ENCODE measurements at regions not wholly inside any gene's neighbourhood (a gene's known extent, or its start where the extent isn't known, plus 50 kb on each side); places are given as distances from the start of the nearest gene placed in this dataset.
A peak's percentile ranks its signal among the peaks of the same experiment; 100 is the strongest.

GRCh38 chr13:76025392-76025791 lies 389.3 kb downstream of the LMO7 start:
- no peak overlapping the region for H3K4me3 ChIP-seq (ENCODE audit: low read length)
- no peaks in the 10 kb centered on the region for H3K9me3 ChIP-seq (ENCODE audit: insufficient read depth, low read depth, low read length)
- H3K9ac ChIP-seq (ENCODE audit: low read depth, low read length) = no peak overlapping the region
- H3K27ac ChIP-seq (ENCODE audit: low read depth, low read length) = no peak overlapping the region
- no peaks in the 10 kb centered on the region for H3K36me3 ChIP-seq (ENCODE audit: insufficient read depth, low read length)
- H3K4me1 ChIP-seq (ENCODE audit: insufficient read depth, low read length) = peaks cover 10% of the 10 kb centered on the region; the same call in 1 of the 2 replicates
- no peaks in the 10 kb centered on the region for H3K27me3 ChIP-seq (ENCODE audit: insufficient read depth, low read length)
- 96% methylated on average over 6 of the region's 6 CpGs for WGBS

DNA sequence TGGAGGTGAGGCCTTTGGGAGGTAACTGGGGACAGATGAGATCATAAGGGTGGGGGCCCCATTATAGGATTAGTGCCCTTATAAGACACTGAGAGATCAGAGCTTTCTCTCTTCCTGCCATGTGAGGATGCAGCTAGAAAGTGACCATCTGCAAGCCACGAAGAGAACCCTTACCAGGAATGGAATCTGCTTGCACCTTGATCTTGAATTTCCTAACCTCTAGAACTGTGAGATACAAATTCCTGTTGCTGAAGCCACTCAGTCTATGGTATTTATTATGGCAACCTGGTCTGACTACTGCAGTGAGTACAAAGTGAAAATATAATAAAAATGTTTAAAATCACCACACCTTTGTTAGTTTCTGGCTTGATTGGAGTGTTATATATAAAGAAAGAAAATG lies 388.0 kb downstream of the LMO7 start:
- no peaks in the 10 kb centered on the region for H3K27me3 ChIP-seq (ENCODE audit: insufficient read depth, low read length)
- no peak overlapping the region for H3K4me3 ChIP-seq (ENCODE audit: low read length)
- H3K9me3 ChIP-seq (ENCODE audit: insufficient read depth, low read depth, low read length) = no peaks in the 10 kb centered on the region
- H3K4me1 ChIP-seq (ENCODE audit: insufficient read depth, low read length) = peaks cover 10% of the 10 kb centered on the region; the same call in 1 of the 2 replicates
- WGBS = 90% methylated on average over 1 of the region's 1 CpG
- H3K36me3 ChIP-seq (ENCODE audit: insufficient read depth, low read length) = no peaks in the 10 kb centered on the region
- no peak overlapping the region for H3K27ac ChIP-seq (ENCODE audit: low read depth, low read length)
- no peak overlapping the region for H3K9ac ChIP-seq (ENCODE audit: low read depth, low read length)

- no peaks in the 10 kb centered on the region for H3K27me3 ChIP-seq (ENCODE audit: insufficient read depth, low read length)
- 98% methylated on average over 2 of the region's 2 CpGs for WGBS
- no peaks in the 10 kb centered on the region for H3K36me3 ChIP-seq (ENCODE audit: insufficient read depth, low read length)
- no peak overlapping the region for H3K9ac ChIP-seq (ENCODE audit: low read depth, low read length)
- H3K4me3 ChIP-seq (ENCODE audit: low read length) = no peak overlapping the region
- no peak overlapping the region for H3K27ac ChIP-seq (ENCODE audit: low read depth, low read length)
- H3K9me3 ChIP-seq (ENCODE audit: insufficient read depth, low read depth, low read length) = no peaks in the 10 kb centered on the region
- peaks cover 9% of the 10 kb centered on the region; the same call in 1 of the 2 replicates for H3K4me1 ChIP-seq (ENCODE audit: insufficient read depth, low read length)
Observed at GRCh38 chr13:76023652-76024051, 387.5 kb downstream of the LMO7 start.

DNA sequence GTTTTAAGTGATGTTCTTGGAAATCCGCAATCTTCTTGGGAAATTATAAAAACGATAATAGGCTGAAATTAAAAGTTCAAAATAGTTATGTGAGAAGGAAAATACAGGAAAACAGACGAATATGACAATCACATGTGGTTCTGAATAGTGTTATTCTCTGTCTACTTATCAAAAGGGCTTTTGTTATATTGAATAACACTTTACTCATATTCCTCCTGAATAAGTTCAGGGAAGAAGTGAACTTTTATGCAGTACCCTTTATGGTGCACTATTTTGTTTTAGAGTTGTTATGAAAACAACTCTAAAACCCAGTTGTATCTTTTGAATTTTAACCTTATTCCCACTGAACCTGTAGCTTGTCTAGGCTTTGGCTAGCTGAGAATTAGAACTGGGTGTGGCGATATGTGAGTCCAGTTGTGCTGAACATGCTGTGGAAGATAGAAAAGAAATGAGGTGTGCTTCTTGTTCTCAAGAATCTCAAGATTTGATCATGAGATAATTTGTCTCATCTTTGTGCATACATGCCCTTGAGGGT lies 384.4 kb downstream of the LMO7 start:
- H3K27ac ChIP-seq (ENCODE audit: low read depth, low read length) = no peak overlapping the region
- no peak overlapping the region for H3K9ac ChIP-seq (ENCODE audit: low read depth, low read length)
- no peak overlapping the region for H3K4me3 ChIP-seq (ENCODE audit: low read length)
- H3K9me3 ChIP-seq (ENCODE audit: insufficient read depth, low read depth, low read length) = no peaks in the 10 kb centered on the region
- 91% methylated on average over 4 of the region's 4 CpGs for whole genome bisulfite sequencing
- no peaks in the 10 kb centered on the region for H3K36me3 ChIP-seq (ENCODE audit: insufficient read depth, low read length)
- no peaks in the 10 kb centered on the region for H3K27me3 ChIP-seq (ENCODE audit: insufficient read depth, low read length)
- H3K4me1 ChIP-seq (ENCODE audit: insufficient read depth, low read length) = 0 out of 2 replicates have a peak, but pooled peaks cover 2% of the 10 kb centered on the region

- peak overlapping the region; percentile 49; the same call in 1 of the 2 replicates for H3K9ac ChIP-seq (ENCODE audit: low read depth, low read length)
- H3K36me3 ChIP-seq (ENCODE audit: insufficient read depth, low read length) = no peaks in the 10 kb centered on the region
- H3K27ac ChIP-seq (ENCODE audit: low read depth, low read length) = no peak overlapping the region
- 0 out of 2 replicates have a peak, but pooled peaks cover 2% of the 10 kb centered on the region for H3K4me1 ChIP-seq (ENCODE audit: insufficient read depth, low read length)
- WGBS = 60% methylated on average over 21 of the region's 21 CpGs
- no peaks in the 10 kb centered on the region for H3K27me3 ChIP-seq (ENCODE audit: insufficient read depth, low read length)
- H3K9me3 ChIP-seq (ENCODE audit: insufficient read depth, low read depth, low read length) = no peaks in the 10 kb centered on the region
- peak overlapping the region; percentile 36 for H3K4me3 ChIP-seq (ENCODE audit: low read length)
Observed at GRCh38 chr13:76019421-76020044, 383.4 kb downstream of the LMO7 start.

DNA sequence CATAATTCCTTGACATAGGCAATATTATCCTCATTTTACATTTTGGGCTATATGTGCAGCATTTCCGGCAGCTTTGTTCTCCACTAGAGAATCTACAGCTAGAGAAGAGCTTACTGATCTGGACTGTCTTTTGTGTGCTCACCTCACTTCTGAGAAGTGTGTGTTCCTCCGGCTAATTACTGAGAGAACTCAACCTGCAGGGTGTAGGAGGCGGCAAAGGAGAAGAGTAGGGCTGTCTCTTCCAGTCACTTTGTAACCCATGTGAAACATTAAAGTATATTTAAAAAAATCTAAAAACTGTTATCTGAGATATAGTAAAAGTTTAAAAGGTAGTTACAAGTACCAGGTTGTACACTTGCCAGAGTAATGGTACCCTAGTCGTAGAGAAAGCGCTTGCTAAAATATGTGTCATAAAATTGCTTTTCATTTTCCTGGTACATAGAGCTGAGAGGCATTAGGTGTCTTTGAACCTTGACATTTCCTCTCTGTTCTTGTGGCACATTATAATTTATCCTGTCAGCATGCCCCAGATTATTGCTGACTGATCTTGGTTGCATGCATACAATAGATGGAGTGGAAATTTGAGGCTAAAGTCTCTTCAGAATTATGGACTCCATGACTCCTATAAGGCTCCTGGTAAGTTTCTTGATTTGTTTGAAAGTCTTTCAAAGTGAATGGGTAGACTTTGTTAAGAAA lies 381.9 kb downstream of the LMO7 start:
- Histone ChIP-seq H3K9me3 (ENCODE audit: insufficient read depth, low read depth, low read length) (no peaks in the 10 kb centered on the region), H3K4me1 (ENCODE audit: insufficient read depth, low read length) (0 out of 2 replicates have a peak, but pooled peaks cover 2% of the 10 kb centered on the region), H3K9ac (ENCODE audit: low read depth, low read length) (no peak overlapping the region), H3K4me3 (ENCODE audit: low read length) (no peak overlapping the region), H3K27me3 (ENCODE audit: insufficient read depth, low read length) (no peaks in the 10 kb centered on the region), H3K36me3 (ENCODE audit: insufficient read depth, low read length) (no peaks in the 10 kb centered on the region), H3K27ac (ENCODE audit: low read depth, low read length) (no peak overlapping the region)
- WGBS = 95% methylated on average over 4 of the region's 5 CpGs

GRCh38 chr13:76016799-76017400 lies 380.8 kb downstream of the LMO7 start:
- Histone ChIP-seq H3K4me1 (ENCODE audit: insufficient read depth, low read length) (0 out of 2 replicates have a peak, but pooled peaks cover 2% of the 10 kb centered on the region), H3K9ac (ENCODE audit: low read depth, low read length) (no peak overlapping the region), H3K27me3 (ENCODE audit: insufficient read depth, low read length) (no peaks in the 10 kb centered on the region), H3K27ac (ENCODE audit: low read depth, low read length) (no peak overlapping the region), H3K36me3 (ENCODE audit: insufficient read depth, low read length) (no peaks in the 10 kb centered on the region), H3K9me3 (ENCODE audit: insufficient read depth, low read depth, low read length) (no peaks in the 10 kb centered on the region), H3K4me3 (ENCODE audit: low read length) (no peak overlapping the region)
- WGBS = 95% methylated on average over 3 of the region's 3 CpGs

DNA sequence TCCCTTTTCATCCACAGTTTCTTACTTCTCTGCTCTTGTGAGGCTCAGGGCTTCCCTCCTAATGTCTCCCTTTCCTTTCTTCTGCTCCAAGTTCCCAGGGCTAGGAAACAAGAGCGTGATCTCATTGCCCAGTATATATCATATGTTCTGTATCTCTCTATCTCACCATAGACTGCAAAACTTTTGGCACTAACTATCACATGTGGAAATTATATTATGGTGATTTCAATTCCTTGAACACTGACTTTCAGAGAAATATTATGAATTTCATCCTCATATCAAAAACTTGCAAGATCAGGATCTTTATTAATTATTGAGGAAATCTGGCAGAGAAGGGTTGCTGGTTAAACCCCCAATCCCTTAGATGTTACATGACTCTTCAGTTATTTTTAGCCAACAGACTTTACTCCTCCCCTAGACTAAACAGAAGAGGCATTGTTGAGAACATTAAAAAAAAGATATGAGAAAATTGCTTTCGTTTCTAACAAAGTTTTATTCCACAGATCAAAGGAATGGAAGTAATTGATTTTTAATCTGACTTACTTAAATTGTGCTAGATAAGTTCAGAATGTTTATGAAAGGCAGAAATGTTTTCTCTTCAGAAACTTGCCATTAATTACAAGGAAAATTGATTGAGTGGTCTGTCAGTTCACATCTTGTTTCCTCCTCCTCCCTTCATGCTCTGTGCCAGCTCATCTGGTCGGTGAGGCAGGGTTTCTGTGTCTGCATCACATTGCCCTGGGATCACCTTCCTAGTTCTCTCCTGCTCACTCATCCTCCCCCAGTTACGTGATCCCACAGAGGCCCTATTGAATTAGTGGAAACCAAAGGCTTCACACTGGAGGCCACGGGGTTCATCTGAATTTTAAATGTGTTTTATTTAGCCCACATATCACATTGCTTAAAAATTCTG lies 378.5 kb downstream of the LMO7 start:
- Histone ChIP-seq H3K9ac (ENCODE audit: low read depth, low read length) (no peak overlapping the region), H3K36me3 (ENCODE audit: insufficient read depth, low read length) (no peaks in the 10 kb centered on the region), H3K27ac (ENCODE audit: low read depth, low read length) (no peak overlapping the region), H3K27me3 (ENCODE audit: insufficient read depth, low read length) (no peaks in the 10 kb centered on the region), H3K4me1 (ENCODE audit: insufficient read depth, low read length) (0 out of 2 replicates have a peak, but pooled peaks cover 2% of the 10 kb centered on the region), H3K4me3 (ENCODE audit: low read length) (no peak overlapping the region), H3K9me3 (ENCODE audit: insufficient read depth, low read depth, low read length) (no peaks in the 10 kb centered on the region)
- WGBS = 88% methylated on average over 4 of the region's 5 CpGs

DNA sequence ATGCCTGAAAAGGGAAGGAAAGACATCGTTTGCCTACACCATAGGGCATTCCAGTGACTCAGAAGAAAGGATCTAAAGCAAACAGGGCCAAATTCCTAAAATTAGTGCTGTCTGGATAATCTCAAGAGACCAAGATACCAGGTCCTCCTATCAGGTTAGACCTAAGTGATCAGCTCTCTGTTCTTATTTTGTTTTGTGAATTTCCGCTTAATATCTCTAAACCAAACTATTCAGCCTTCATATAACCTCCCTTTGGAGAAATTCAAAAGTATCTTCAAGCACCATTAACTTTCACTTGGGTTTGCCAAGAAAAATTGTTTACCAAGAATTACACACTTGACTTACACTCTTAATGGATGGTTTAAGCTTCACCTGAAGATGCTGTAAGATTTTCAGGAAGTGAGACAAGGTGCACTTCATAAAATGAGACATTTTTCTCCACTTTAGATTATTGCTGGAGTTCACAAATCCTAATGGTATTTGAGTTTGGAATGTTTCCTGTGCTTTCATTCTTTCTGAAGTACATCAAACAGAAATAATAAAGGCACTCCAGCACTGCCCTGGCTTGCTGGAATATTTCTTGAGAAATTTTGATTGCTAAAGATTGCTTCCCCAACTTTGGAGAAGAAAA lies 376.1 kb downstream of the LMO7 start:
- 83% methylated on average over 2 of the region's 2 CpGs for WGBS
- H3K27ac ChIP-seq (ENCODE audit: low read depth, low read length) = no peak overlapping the region

GRCh38 chr13:76009267-76009890 lies 373.2 kb downstream of the LMO7 start:
- Histone ChIP-seq H3K9ac (ENCODE audit: low read depth, low read length) (no peak overlapping the region), H3K9me3 (ENCODE audit: insufficient read depth, low read depth, low read length) (no peaks in the 10 kb centered on the region), H3K4me3 (ENCODE audit: low read length) (no peak overlapping the region), H3K27ac (ENCODE audit: low read depth, low read length) (no peak overlapping the region), H3K36me3 (ENCODE audit: insufficient read depth, low read length) (no peaks in the 10 kb centered on the region), H3K4me1 (ENCODE audit: insufficient read depth, low read length) (no peaks in the 10 kb centered on the region), H3K27me3 (ENCODE audit: insufficient read depth, low read length) (no peaks in the 10 kb centered on the region)
- 100% methylated on average over 1 of the region's 2 CpGs for WGBS

More for the DNA sequence above, 376.1 kb downstream of the LMO7 start:
- Histone ChIP-seq H3K9me3 (ENCODE audit: insufficient read depth, low read depth, low read length) (no peaks in the 10 kb centered on the region), H3K9ac (ENCODE audit: low read depth, low read length) (no peak overlapping the region), H3K4me1 (ENCODE audit: insufficient read depth, low read length) (no peaks in the 10 kb centered on the region), H3K4me3 (ENCODE audit: low read length) (no peak overlapping the region), H3K27me3 (ENCODE audit: insufficient read depth, low read length) (no peaks in the 10 kb centered on the region), H3K36me3 (ENCODE audit: insufficient read depth, low read length) (no peaks in the 10 kb centered on the region)

Measured in HUES64 (cell line).